NCI-H2196 (cell line): ENCODE measurements at regions not wholly inside any gene's neighbourhood (a gene's known extent, or its start where the extent isn't known, plus 50 kb on each side); places are given as distances from the start of the nearest gene placed in this dataset.

Experiments used
- DNase-seq: peaks from one replicate; lab custom pipeline; 2025; ENCODE audit not compliant: unreplicated experiment; lab: John Stamatoyannopoulos, UW

- no peak for DNase-seq
These were observed 172.8 kb downstream of the BCL11B start for GRCh38 chr14:99099051-99099787.

- no peak for DNase-seq
These were observed 171.3 kb downstream of the BCL11B start for GRCh38 chr14:99100497-99101270.

GRCh38 chr14:99101855-99102461 is 170.0 kb downstream of the BCL11B start:
- no peak for DNase-seq

DNA sequence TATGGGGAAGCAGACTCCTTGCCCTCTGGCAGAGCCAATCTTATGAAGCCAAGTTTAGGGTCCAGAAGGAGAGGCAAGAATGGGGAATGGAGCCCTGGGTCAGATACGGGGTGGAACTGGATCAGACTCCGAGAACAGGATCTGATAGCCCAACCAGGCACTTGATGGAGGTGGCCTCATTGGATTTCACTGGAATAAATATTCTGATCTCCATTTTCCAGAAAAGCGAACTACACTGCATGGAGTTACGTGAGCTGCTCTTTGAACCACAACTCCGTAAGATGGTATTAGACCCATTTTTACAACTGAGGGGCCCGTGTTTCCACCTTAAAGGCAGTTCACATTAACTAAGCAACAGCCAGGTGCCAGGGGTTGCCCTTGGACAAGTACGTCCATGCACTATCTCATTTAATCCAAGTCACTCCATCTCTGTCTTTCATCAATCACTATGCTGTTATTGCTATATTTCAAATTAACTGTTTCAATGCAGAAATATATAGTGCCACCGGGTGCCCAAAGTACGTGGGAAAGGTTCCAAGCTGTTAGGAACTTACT is 155.2 kb downstream of the BCL11B start:
- DNase-seq: no peak

GRCh38 chr14:99117671-99118045 is 154.3 kb downstream of the BCL11B start:
- no peak for DNase-seq

DNA sequence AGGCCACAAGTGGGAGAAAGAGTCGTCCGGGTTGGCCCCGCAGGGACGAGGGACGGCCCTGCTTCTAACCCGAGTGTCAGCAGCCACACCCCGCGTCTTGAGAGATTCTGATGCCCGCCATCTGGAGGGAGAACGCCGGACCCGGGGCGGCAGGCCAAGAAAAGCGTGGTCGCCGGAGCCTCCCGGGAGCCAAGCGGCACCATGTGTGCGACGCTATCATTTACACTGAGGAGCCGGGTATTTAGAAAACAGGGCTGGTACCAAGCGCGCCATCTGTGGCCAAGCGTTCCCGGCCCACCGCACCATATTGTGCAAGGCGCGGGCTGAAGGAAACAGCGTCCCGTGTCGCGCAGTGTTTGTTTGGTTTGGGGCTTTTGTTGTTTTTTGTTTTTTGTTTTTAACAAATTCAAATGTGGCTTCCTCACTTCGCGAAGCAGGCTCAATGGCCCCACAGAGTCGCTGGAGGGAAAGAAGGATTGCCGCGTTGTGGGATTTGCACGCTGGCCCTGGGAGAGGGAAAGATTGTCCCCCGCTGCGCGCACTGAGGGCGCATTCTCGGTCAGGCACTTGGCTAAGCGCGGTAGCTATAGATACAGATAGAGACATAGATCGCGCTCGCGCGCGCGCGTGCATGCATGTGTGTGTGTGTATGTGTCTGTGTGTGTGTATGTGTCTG is 153.8 kb downstream of the BCL11B start:
- no peak for DNase-seq

DNA sequence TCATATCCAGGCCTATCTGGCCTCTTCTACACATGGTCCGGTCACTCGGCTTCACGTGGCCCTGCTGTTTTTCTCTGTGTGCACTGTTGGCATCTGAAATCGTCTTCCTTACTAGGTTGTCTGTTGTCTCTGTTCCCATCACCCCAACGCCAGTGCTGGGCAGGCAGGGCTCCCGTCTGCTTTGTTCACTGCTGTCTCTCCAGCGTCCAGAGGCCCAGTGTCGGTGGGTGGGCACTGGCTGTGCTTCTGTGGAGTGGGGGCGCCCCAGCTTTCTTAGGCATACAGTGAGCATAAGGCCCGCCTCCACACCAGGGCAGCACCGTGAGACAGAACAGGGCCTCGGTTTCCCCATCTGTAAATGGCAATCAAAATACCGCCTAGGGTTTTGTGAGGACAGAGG is 153.1 kb downstream of the BCL11B start:
- DNase-seq: no peak
